ENCODE measurements at regions not wholly inside any gene's neighbourhood (a gene's known extent, or its start where the extent isn't known, plus 50 kb on each side); places are given as distances from the start of the nearest gene placed in this dataset.

DNA sequence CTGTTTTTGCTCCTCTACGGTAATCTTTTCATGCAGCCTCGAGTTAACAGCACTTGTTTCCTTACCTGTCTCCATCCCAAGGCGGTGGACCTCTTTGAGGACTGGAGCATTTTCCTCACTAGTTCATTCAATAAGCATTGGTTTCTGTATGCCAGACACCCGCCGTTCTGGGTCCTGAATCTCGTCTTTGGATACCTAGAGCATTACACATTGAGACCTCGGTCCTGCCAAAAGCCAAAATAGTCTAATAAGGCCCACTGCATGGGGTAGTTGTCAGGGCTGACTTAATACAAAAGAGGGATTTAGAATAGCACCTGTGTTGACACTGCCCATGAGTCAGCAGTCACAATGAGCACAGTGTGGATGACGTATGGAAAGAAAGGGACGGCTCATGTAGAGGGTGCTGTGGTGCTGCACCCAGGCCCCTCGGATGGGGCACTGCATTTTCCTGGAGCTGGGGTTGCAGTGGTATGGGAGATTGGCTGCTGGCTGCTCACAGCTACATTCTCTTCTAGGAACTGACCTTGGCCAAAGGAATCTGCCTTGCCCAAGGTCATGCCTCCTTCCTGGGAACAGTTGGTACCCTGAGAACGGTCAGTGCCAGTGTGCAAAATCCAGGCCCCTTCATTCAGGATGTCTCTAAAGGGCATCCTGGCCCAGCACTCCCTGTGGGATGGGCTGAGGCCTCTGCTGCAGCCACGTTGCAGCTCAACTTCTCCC lies 126.9 kb upstream of the NCK2 start (continued):
- TF ChIP-seq, protein P1, sequence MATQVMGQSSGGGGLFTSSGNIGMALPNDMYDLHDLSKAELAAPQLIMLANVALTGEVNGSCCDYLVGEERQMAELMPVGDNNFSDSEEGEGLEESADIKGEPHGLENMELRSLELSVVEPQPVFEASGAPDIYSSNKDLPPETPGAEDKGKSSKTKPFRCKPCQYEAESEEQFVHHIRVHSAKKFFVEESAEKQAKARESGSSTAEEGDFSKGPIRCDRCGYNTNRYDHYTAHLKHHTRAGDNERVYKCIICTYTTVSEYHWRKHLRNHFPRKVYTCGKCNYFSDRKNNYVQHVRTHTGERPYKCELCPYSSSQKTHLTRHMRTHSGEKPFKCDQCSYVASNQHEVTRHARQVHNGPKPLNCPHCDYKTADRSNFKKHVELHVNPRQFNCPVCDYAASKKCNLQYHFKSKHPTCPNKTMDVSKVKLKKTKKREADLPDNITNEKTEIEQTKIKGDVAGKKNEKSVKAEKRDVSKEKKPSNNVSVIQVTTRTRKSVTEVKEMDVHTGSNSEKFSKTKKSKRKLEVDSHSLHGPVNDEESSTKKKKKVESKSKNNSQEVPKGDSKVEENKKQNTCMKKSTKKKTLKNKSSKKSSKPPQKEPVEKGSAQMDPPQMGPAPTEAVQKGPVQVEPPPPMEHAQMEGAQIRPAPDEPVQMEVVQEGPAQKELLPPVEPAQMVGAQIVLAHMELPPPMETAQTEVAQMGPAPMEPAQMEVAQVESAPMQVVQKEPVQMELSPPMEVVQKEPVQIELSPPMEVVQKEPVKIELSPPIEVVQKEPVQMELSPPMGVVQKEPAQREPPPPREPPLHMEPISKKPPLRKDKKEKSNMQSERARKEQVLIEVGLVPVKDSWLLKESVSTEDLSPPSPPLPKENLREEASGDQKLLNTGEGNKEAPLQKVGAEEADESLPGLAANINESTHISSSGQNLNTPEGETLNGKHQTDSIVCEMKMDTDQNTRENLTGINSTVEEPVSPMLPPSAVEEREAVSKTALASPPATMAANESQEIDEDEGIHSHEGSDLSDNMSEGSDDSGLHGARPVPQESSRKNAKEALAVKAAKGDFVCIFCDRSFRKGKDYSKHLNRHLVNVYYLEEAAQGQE (IDR thresholded peaks at IDR 0.05): no peak
- TF ChIP-seq RAD21 (IDR thresholded peaks at IDR 0.05) (no peak), YY1 (IDR thresholded peaks at IDR 0.05) (no peak), TAF1 (conservative IDR thresholded peaks at IDR 0.05) (no peak), SP1 (IDR thresholded peaks at IDR 0.05) (no peak), FOXA2 (IDR thresholded peaks at IDR 0.05) (no peak)
- TF ChIP-seq, protein P2, sequence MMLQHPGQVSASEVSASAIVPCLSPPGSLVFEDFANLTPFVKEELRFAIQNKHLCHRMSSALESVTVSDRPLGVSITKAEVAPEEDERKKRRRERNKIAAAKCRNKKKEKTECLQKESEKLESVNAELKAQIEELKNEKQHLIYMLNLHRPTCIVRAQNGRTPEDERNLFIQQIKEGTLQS (IDR thresholded peaks at IDR 0.05): no peak

DNA sequence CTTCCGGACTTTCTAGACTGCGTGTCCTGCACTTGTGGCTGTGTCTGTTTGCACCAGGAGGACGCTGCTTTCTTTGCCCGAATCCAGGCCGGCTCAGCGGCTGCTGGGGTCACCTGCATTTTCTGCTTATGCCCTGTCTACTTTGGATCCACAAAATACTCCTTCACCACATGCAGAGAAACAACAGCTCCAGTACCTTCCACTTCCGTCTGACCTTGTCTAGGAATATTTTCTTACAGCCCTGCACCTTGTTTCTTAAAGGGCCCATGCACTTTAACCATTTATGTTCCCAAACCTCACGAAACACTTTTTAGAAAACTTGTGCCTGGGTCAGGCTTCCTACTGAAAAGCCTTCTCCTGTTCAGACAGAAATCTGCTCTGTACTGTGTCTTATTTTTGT lies 129.4 kb upstream of the NCK2 start:
- no peak for TF ChIP-seq TAF1 (conservative IDR thresholded peaks at IDR 0.05)
- TF ChIP-seq, protein P3, sequence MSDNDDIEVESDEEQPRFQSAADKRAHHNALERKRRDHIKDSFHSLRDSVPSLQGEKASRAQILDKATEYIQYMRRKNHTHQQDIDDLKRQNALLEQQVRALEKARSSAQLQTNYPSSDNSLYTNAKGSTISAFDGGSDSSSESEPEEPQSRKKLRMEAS (IDR thresholded peaks at IDR 0.05): no peak
- no peak for TF ChIP-seq HNF4A (conservative IDR thresholded peaks at IDR 0.05)
- no peak for TF ChIP-seq YY1 (IDR thresholded peaks at IDR 0.05)
- TF ChIP-seq, protein P4, sequence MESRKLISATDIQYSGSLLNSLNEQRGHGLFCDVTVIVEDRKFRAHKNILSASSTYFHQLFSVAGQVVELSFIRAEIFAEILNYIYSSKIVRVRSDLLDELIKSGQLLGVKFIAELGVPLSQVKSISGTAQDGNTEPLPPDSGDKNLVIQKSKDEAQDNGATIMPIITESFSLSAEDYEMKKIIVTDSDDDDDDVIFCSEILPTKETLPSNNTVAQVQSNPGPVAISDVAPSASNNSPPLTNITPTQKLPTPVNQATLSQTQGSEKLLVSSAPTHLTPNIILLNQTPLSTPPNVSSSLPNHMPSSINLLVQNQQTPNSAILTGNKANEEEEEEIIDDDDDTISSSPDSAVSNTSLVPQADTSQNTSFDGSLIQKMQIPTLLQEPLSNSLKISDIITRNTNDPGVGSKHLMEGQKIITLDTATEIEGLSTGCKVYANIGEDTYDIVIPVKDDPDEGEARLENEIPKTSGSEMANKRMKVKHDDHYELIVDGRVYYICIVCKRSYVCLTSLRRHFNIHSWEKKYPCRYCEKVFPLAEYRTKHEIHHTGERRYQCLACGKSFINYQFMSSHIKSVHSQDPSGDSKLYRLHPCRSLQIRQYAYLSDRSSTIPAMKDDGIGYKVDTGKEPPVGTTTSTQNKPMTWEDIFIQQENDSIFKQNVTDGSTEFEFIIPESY (IDR thresholded peaks at IDR 0.05): no peak
- TF ChIP-seq EGR1 (IDR thresholded peaks at IDR 0.05; ENCODE audit: low read depth in 2 of 2): no peak
- no peak for TF ChIP-seq FOXA2 (IDR thresholded peaks at IDR 0.05)
- TF ChIP-seq RXRA (IDR thresholded peaks at IDR 0.05): no peak
- no peak for TF ChIP-seq SP1 (IDR thresholded peaks at IDR 0.05)
- TF ChIP-seq, protein P2 (IDR thresholded peaks at IDR 0.05): no peak
- no peak for DNase-seq (ENCODE audit: low spot score)
- Histone ChIP-seq H3K9ac (ENCODE audit: low read depth in 1 of 2, low read length in 2 of 2) (no peak overlapping the region), H3K36me3 (ENCODE audit: control insufficient read depth in 4 of 4, insufficient read depth in 3 of 4, low read depth in 1 of 4, low read length in 3 of 4) (no peaks in the 10 kb centered on the region), H3K9me3 (ENCODE audit: control insufficient read depth in 4 of 4, low read length in 3 of 4) (no peaks in the 10 kb centered on the region), H3K27ac (ENCODE audit: low read depth in 1 of 2, low read length in 2 of 2) (no peak overlapping the region), H3K4me3 (ENCODE audit: low read depth in 1 of 3, low read length in 3 of 3) (no peak overlapping the region), H3K4me1 (ENCODE audit: control insufficient read depth in 4 of 4, insufficient read depth in 4 of 4, low read length in 3 of 4) (no peaks in the 10 kb centered on the region), H3K27me3 (ENCODE audit: control insufficient read depth in 4 of 4, insufficient read depth in 4 of 4, low read length in 3 of 4) (peaks cover 0 to 7% (median 3%) of the 10 kb centered on the region in 4 donors)
- 81% methylated on average over 8 of the region's 8 CpGs for WGBS

DNA sequence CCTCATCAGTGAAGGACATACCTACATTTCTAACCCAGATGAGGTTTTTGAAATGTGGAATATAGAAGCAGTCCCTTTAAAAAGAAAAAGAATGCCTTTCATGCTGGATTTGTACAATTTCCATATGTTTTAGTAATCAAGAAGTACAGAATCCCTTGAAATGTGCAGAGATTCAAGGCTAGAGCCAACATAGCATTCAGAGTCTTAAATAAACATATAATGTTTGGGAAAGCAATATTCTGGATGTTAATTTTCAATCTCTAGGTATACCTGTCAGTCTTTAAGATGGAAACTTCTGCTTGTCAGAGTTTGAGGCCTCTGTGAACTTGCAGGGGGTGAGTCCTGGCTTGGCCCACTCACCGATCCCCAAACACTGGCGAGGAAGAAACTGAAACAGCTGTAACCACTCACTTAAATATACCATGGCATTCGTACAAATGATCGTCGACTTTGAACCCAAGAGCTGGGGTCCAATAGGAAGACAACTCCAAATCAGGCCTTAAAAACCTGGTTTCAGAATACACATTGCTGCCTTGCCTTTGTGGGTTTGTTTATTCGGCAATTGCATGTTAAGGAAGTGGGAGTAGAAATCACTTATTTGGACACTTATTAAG lies 132.8 kb upstream of the NCK2 start:
- TF ChIP-seq HNF4G (IDR thresholded peaks at IDR 0.05): peak; percentile 20
- no peak for TF ChIP-seq EGR1 (IDR thresholded peaks at IDR 0.05; ENCODE audit: low read depth in 2 of 2)
- Histone ChIP-seq H3K9ac (ENCODE audit: low read depth in 1 of 2, low read length in 2 of 2) (no peak overlapping the region), H3K9me3 (ENCODE audit: control insufficient read depth in 4 of 4, low read length in 3 of 4) (no peaks in the 10 kb centered on the region), H3K4me3 (ENCODE audit: low read depth in 1 of 3, low read length in 3 of 3) (no peak overlapping the region), H3K36me3 (ENCODE audit: control insufficient read depth in 4 of 4, insufficient read depth in 3 of 4, low read depth in 1 of 4, low read length in 3 of 4) (no peaks in the 10 kb centered on the region), H3K4me1 (ENCODE audit: control insufficient read depth in 4 of 4, insufficient read depth in 4 of 4, low read length in 3 of 4) (peaks cover 0 to 2% (median 0%) of the 10 kb centered on the region in 4 donors), H3K27ac (ENCODE audit: low read depth in 1 of 2, low read length in 2 of 2) (no peak overlapping the region), H3K27me3 (ENCODE audit: control insufficient read depth in 4 of 4, insufficient read depth in 4 of 4, low read length in 3 of 4) (peaks cover 0 to 7% (median 0%) of the 10 kb centered on the region in 4 donors)
- DNase-seq (ENCODE audit: low spot score): no peak
- 78% methylated on average over 6 of the region's 6 CpGs for WGBS

Measured in liver (tissue), 7 donors.